NT2/D1 (cell line): ENCODE measurements at regions not wholly inside any gene's neighbourhood (a gene's known extent, or its start where the extent isn't known, plus 50 kb on each side); places are given as distances from the start of the nearest gene placed in this dataset.
"Not testable (repeated sequence)": the region's sequence is repeated elsewhere in the genome, so short reads cannot be mapped to it uniquely, and the experiment has no call there.

Experiments
- DNase-seq: peaks from one replicate; pipeline ENCODE4 v3.0.0-alpha.2; 2011; ENCODE audit warnings: low read depth, low spot score
- H3K27me3 ChIP-seq: 2 replicates; pipeline ENCODE4 v1.6.0; 2011; ENCODE audit warnings: mild to moderate bottlenecking; ENCODE audit not compliant: insufficient read length, insufficient read depth
- H3K36me3 ChIP-seq: 2 replicates; pipeline ENCODE4 v1.6.1; 2011; ENCODE audit warnings: mild to moderate bottlenecking, low read length, mixed read lengths; ENCODE audit not compliant: insufficient read depth, insufficient read length
- H3K4me1 ChIP-seq: 2 replicates; pipeline ENCODE4 v1.5.1; 2011; ENCODE audit not compliant: insufficient read depth, insufficient read length
- H3K4me3 ChIP-seq: 2 replicates; pipeline ENCODE4 v1.5.1; 2011; ENCODE audit warnings: low read depth; ENCODE audit not compliant: insufficient read length
- H3K9ac ChIP-seq: 2 replicates; pipeline ENCODE4 v1.6.0; 2011; ENCODE audit warnings: low read depth; ENCODE audit not compliant: insufficient read length
- H3K9me3 ChIP-seq: 2 replicates; pipeline ENCODE4 v1.5.1; 2011; ENCODE audit warnings: mild to moderate bottlenecking, low read length; ENCODE audit not compliant: insufficient read depth
- SUZ12 ChIP-seq: IDR thresholded peaks from 2 replicates; pipeline ENCODE4 v1.6.1; 2011; ENCODE audit not compliant: insufficient read length, insufficient read depth; ENCODE audit errors: extremely low read depth
- YY1 ChIP-seq: IDR thresholded peaks from 2 replicates; pipeline ENCODE4 v1.6.1; 2011; ENCODE audit not compliant: insufficient read length, insufficient read depth
- ZNF274 ChIP-seq: IDR thresholded peaks from 2 replicates; pipeline ENCODE4 v1.6.1; 2011; ENCODE audit warnings: mild to moderate bottlenecking, low read depth, low read length

DNA sequence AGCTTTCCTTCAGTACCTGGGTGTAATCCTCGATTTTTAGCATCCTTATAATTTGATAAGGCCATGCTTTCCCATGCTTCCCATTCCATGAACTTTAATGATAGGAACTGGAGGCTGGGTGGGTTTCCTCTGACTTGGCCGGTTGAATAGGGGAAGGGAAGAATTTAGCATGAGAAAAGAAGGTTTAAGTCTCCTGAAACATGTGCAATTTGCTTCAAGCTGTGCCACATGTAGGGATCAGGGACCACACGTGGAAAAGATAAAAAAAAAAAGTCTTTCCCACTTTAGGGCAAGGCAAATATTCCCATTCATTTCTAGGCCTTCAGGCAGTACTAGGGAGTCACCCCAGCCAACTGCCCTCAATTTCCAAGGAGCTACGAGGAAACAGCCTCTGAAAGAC is 900.3 kb downstream of the DSC3 start:
- DNase-seq, result peak; percentile 8
- H3K4me3 ChIP-seq, result no peak overlapping the region
- H3K9me3 ChIP-seq, result peaks cover 10% of the 10 kb centered on the region; the same call in 1 of the 2 replicates
- no peaks in the 10 kb centered on the region for H3K36me3 ChIP-seq
- no peaks in the 10 kb centered on the region for H3K4me1 ChIP-seq
- TF ChIP-seq SUZ12, result no peak
- TF ChIP-seq ZNF274, result no peak
- TF ChIP-seq YY1, result no peak
- no peaks in the 10 kb centered on the region for H3K27me3 ChIP-seq
- H3K9ac ChIP-seq, result no peak overlapping the region

DNA sequence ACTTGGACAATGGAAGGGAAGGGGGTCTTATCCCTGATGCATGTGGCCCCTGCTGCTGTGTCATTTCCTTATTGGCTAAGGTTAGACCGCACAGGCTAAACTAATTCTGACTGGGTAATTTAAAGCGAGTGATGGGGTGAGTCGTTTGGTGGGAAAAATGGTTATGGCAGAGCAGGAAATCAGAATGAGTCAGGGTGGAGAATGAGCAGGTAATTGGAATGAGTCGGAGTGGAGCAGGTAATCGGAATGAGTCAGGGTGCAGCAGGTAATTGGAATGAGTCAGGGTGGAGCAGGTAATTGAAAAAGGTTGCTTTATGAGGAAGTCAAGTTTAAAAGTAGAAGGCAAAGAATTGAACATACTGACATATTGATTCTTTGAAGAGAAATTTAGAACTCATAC is 901.0 kb downstream of the DSC3 start:
- not testable (repeated sequence) for H3K4me1 ChIP-seq, H3K4me3 ChIP-seq, H3K36me3 ChIP-seq, H3K27me3 ChIP-seq, H3K9me3 ChIP-seq, DNase-seq, H3K9ac ChIP-seq

DNA sequence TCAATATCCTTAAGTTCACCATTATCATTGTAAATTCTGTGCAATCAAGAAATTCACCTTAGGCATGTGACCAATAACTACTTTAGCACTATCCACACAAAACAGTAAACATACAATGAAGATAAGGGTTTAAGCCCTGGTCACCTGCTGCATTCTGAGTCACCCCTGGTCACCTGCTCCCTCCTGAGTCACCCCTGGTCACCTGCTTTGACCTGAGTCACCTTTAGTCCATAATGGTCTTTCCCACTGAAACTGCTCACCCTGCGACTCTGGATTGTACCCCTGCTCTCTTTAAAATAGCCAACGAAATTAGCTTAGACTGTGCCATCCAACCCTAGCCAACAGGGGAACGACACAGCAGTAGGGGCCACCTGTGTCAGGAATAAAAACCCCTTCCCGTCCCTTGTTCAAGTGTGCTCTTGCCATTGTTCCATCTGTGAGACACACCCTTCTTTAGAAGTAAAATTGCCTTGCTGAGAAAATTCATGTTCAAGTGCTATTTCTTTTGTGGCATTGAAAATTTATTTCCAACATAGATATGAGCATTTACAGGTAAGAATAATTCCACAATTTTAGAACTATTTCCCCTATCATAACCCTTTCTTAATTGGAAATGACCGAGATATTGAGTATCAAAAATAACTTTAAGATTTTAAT is 902.8 kb downstream of the DSC3 start:
- Histone ChIP-seq H3K27me3 (no peaks in the 10 kb centered on the region), H3K9ac (no peak overlapping the region), H3K4me1 (no peaks in the 10 kb centered on the region), H3K9me3 (peaks cover 10% of the 10 kb centered on the region; the same call in 1 of the 2 replicates), H3K4me3 (no peak overlapping the region), H3K36me3 (no peaks in the 10 kb centered on the region)
- TF ChIP-seq SUZ12 (no peak), ZNF274 (no peak), YY1 (no peak)
- no peak for DNase-seq

DNA sequence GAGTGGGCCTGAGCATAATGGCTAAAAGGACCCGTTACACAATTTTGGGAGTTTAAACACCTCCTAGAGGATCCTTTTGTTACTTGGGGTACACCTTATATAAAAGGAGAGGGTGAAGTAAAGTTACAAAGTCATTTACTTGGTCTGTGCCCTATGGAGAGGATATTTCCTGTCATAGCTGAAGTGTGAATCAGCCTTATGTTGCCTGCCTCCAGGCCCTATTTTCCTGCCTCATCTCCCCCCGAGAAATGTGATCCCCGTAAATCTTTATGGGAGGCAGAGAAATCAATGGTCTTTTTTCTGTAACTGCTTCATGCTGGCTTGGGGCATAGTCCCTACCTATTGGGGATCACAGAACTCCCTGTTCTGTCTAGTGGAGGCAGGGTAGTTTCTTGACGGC is 906.6 kb downstream of the DSC3 start:
- no peak overlapping the region for H3K4me3 ChIP-seq
- H3K36me3 ChIP-seq, result no peaks in the 10 kb centered on the region
- H3K9ac ChIP-seq, result no peak overlapping the region
- H3K9me3 ChIP-seq, result peaks cover 11% of the 10 kb centered on the region; the same call in 1 of the 2 replicates
- TF ChIP-seq SUZ12 (no peak), ZNF274 (no peak), YY1 (no peak)
- no peak for DNase-seq
- H3K27me3 ChIP-seq, result no peaks in the 10 kb centered on the region
- H3K4me1 ChIP-seq, result no peaks in the 10 kb centered on the region

DNA sequence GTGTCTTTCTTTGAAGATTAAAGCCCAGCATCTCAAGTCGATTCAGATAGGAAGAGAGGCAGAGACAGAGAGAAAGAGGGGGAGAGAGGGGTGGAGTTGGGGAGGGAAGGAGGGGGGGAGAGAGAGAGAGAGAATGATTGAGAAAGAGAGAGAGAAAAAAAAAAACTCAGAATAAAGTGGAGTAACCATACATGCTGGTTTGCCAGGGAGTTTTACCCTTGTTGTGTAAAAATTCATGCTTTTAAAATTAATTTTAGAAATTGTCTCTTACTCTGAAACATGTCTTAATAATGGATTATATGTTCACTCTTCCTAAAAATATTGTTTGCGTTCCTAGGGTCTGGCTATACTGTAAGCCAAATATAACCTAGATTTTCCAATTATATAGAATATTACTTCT is 908.5 kb downstream of the DSC3 start:
- no peaks in the 10 kb centered on the region for H3K36me3 ChIP-seq
- TF ChIP-seq ZNF274 (no peak), SUZ12 (no peak), YY1 (no peak)
- no peaks in the 10 kb centered on the region for H3K4me1 ChIP-seq
- no peak overlapping the region for H3K9ac ChIP-seq
- H3K9me3 ChIP-seq, result peaks cover 7% of the 10 kb centered on the region; the same call in 1 of the 2 replicates
- DNase-seq, result no peak
- no peak overlapping the region for H3K4me3 ChIP-seq
- H3K27me3 ChIP-seq, result no peaks in the 10 kb centered on the region

- no peaks in the 10 kb centered on the region for H3K27me3 ChIP-seq
- no peaks in the 10 kb centered on the region for H3K36me3 ChIP-seq
- TF ChIP-seq ZNF274, result no peak
- TF ChIP-seq YY1, result no peak
- TF ChIP-seq SUZ12, result no peak
- H3K9ac ChIP-seq, result no peak overlapping the region
- H3K4me3 ChIP-seq, result no peak overlapping the region
- DNase-seq, result no peak
- H3K4me1 ChIP-seq, result no peaks in the 10 kb centered on the region
- H3K9me3 ChIP-seq, result peaks cover 7% of the 10 kb centered on the region; the same call in 1 of the 2 replicates
Measured at GRCh38 chr18:30132959-30133358, 909.6 kb downstream of the DSC3 start.

GRCh38 chr18:30121397-30121796 is 921.1 kb downstream of the DSC3 start:
- Histone ChIP-seq H3K9me3 (no peaks in the 10 kb centered on the region), H3K9ac (no peak overlapping the region), H3K27me3 (no peaks in the 10 kb centered on the region), H3K36me3 (no peaks in the 10 kb centered on the region), H3K4me1 (no peaks in the 10 kb centered on the region), H3K4me3 (no peak overlapping the region)
- TF ChIP-seq SUZ12, result no peak
- TF ChIP-seq ZNF274, result no peak
- no peak for TF ChIP-seq YY1
- no peak for DNase-seq

DNA sequence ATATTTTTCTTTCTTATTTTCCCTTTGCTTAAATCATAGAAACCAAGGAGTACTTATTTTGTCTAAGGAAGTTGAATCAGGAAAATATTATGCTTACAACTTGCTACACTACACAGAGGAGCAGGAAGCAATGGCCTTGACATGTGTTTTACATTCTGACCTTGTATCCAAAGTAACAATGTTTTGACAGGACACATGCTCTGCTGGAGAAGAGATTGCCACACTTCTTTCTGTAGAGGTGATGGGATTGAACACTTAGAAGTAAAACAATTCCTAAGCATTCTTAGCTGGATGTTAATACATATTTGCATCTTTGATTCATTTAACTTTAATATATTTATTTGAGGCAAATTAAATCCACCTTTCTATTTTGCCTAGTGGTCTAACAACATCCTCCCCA is 929.1 kb downstream of the DSC3 start:
- no peaks in the 10 kb centered on the region for H3K9me3 ChIP-seq
- no peak for DNase-seq
- H3K4me3 ChIP-seq, result no peak overlapping the region
- no peaks in the 10 kb centered on the region for H3K27me3 ChIP-seq
- no peak overlapping the region for H3K9ac ChIP-seq
- no peaks in the 10 kb centered on the region for H3K4me1 ChIP-seq
- no peak for TF ChIP-seq ZNF274
- TF ChIP-seq SUZ12, result no peak
- TF ChIP-seq YY1, result no peak
- no peaks in the 10 kb centered on the region for H3K36me3 ChIP-seq
